Ovary (tissue), 7 donors: ENCODE measurements at regions not wholly inside any gene's neighbourhood (a gene's known extent, or its start where the extent isn't known, plus 50 kb on each side); places are given as distances from the start of the nearest gene placed in this dataset.

Source experiments
- DNase-seq, 5 donors: peaks; one replicate each; pipeline ENCODE4 v3.0.0-alpha.2; 2019 to 2020
- H3K27ac ChIP-seq, 2 donors: fragments of 200-600 bp; one replicate each; pipeline versions ENCODE4 v1.5.1 to v1.8.0; 2019 to 2022
- H3K27me3 ChIP-seq: fragments of 200-600 bp; one replicate; pipeline ENCODE4 v1.8.0; 2022
- H3K36me3 ChIP-seq: fragments of 200-600 bp; sonication (generic); one replicate; pipeline ENCODE4 v1.5.1; 2019
- H3K4me1 ChIP-seq: one replicate; pipeline ENCODE4 v1.8.1; 2013; ENCODE audit warnings: mild to moderate bottlenecking, moderate library complexity; ENCODE audit not compliant: insufficient read depth
- H3K4me3 ChIP-seq: fragments of 200-600 bp; sonication (generic); one replicate; pipeline ENCODE4 v1.5.1; 2017
- H3K9me3 ChIP-seq, 2 donors: fragments of 200-600 bp in 1 of 2; sonication (generic) in 1 of 2; one replicate each; pipeline versions ENCODE4 v1.5.1 to v1.8.1; 2013 to 2019; ENCODE audit warnings: mild to moderate bottlenecking in 1 of 2, moderate library complexity in 1 of 2
- CTCF ChIP-seq, 3 donors: fragments of 450-650 bp in 2 of 3; fragments of 200-600 bp in 1 of 3; IDR thresholded peaks; one replicate each; pipeline versions ENCODE4 v1.5.1 to v1.8.0; 2016 to 2022; ENCODE audit warnings: antibody characterized with exemption in 3 of 3, mild to moderate bottlenecking in 1 of 3
- EP300 ChIP-seq: sonication (generic); formaldehyde crosslinking; IDR thresholded peaks from one replicate; pipeline ENCODE4 v1.6.1; 2017; ENCODE audit warnings: antibody characterized with exemption
- POLR2A ChIP-seq: fragments of 450-650 bp; IDR thresholded peaks from one replicate; pipeline ENCODE4 v1.6.1; 2017; ENCODE audit warnings: antibody characterized with exemption, mild to moderate bottlenecking, moderate library complexity
- WGBS, 3 donors: extraction: QIAGEN DNeasy Blood & Tissue Kit in 1 of 3; methylation state at CpG; one replicate each; pipeline versions ENCODE4 v1.1.5 to v1.1.7; 2013 to 2017; 5-methylcytosine and 5-hydroxymethylcytosine counted together
- intact Hi-C, 4 donors: fragments of 100-400 bp; cut with DNase I; formaldehyde crosslinking; loops; one replicate each; pipeline versions ENCODE4 v1.11.0 to v1.15.1; 2022 to 2023
- donor health status: DM: no; HTN: no; CAD: no; lungs with moderate emphysema.
- donor health status: DM: no; HTN: no; CAD: no.
- donor health status: Bipolar disorder and iron deficiency.
- donor health status: DM: no; HTN: no; CAD: no.
- donor health status: DM: yes; HTN: yes; CAD: no.

- no peak for DNase-seq
- TF ChIP-seq POLR2A: no peak
- TF ChIP-seq CTCF (IDR thresholded peaks at IDR 0.05): no peak
- TF ChIP-seq EP300: no peak
- Histone ChIP-seq H3K27me3 (no peaks in the 10 kb centered on the region), H3K4me1 (no peaks in the 10 kb centered on the region), H3K36me3 (no peaks in the 10 kb centered on the region), H3K9me3 (no peaks in the 10 kb centered on the region), H3K27ac (no peak overlapping the region), H3K4me3 (no peak overlapping the region)
- intact Hi-C loops: no loop called here
- WGBS, 3 donors: 51 to 66% (median 65%) methylated on average over 2 of the region's 2 CpGs
Observed at GRCh38 chr4:17109126-17109525, 210.7 kb upstream of the LDB2 start.

- H3K27me3 ChIP-seq: no peaks in the 10 kb centered on the region
- 66 to 75% (median 71%) methylated on average over 1 of the region's 1 CpG for WGBS, 3 donors
- H3K4me1 ChIP-seq: no peaks in the 10 kb centered on the region
- H3K9me3 ChIP-seq: no peaks in the 10 kb centered on the region
- intact Hi-C loops: no loop called here
- no peak for DNase-seq
- no peak overlapping the region for H3K27ac ChIP-seq
- no peaks in the 10 kb centered on the region for H3K36me3 ChIP-seq
- TF ChIP-seq EP300 (no peak), POLR2A (no peak), CTCF (IDR thresholded peaks at IDR 0.05) (no peak)
- H3K4me3 ChIP-seq: no peak overlapping the region
Observed at GRCh38 chr4:17103231-17103630, 204.8 kb upstream of the LDB2 start.

GRCh38 chr4:17098996-17099395 is 200.6 kb upstream of the LDB2 start:
- H3K9me3 ChIP-seq: no peaks in the 10 kb centered on the region
- H3K4me1 ChIP-seq: no peaks in the 10 kb centered on the region
- intact Hi-C loops: no loop called here
- no peak for DNase-seq
- no peak for TF ChIP-seq CTCF (IDR thresholded peaks at IDR 0.05)
- no peak for TF ChIP-seq POLR2A
- no peak for TF ChIP-seq EP300
- no peaks in the 10 kb centered on the region for H3K36me3 ChIP-seq
- no peaks in the 10 kb centered on the region for H3K27me3 ChIP-seq
- 16 to 27% (median 22%) methylated on average over 2 of the region's 2 CpGs for WGBS, 3 donors
- H3K27ac ChIP-seq: no peak overlapping the region
- no peak overlapping the region for H3K4me3 ChIP-seq

GRCh38 chr4:17098401-17098800 is 200.0 kb upstream of the LDB2 start:
- Histone ChIP-seq H3K4me3 (no peak overlapping the region), H3K36me3 (no peaks in the 10 kb centered on the region), H3K9me3 (no peaks in the 10 kb centered on the region), H3K4me1 (no peaks in the 10 kb centered on the region), H3K27me3 (no peaks in the 10 kb centered on the region), H3K27ac (no peak overlapping the region)
- TF ChIP-seq CTCF (IDR thresholded peaks at IDR 0.05) (no peak), EP300 (no peak), POLR2A (no peak)
- no peak for DNase-seq
- intact Hi-C loops: no loop called here
- 82% methylated on average over 4 of the region's 4 CpGs for WGBS, 3 donors

- Histone ChIP-seq H3K4me3 (no peak overlapping the region), H3K27ac (no peak overlapping the region), H3K9me3 (no peaks in the 10 kb centered on the region), H3K27me3 (no peaks in the 10 kb centered on the region), H3K4me1 (no peaks in the 10 kb centered on the region), H3K36me3 (no peaks in the 10 kb centered on the region)
- intact Hi-C loops: no loop called here
- DNase-seq: no peak
- TF ChIP-seq CTCF (IDR thresholded peaks at IDR 0.05): no peak
- TF ChIP-seq EP300: no peak
- TF ChIP-seq POLR2A: no peak
- WGBS, 3 donors: 26 to 64% (median 28%) methylated on average over 1 of the region's 1 CpG
Observed at GRCh38 chr4:17097362-17097761, 198.9 kb upstream of the LDB2 start.
